ENCODE measurements at regions not wholly inside any gene's neighbourhood (a gene's known extent, or its start where the extent isn't known, plus 50 kb on each side); places are given as distances from the start of the nearest gene placed in this dataset.

DNA sequence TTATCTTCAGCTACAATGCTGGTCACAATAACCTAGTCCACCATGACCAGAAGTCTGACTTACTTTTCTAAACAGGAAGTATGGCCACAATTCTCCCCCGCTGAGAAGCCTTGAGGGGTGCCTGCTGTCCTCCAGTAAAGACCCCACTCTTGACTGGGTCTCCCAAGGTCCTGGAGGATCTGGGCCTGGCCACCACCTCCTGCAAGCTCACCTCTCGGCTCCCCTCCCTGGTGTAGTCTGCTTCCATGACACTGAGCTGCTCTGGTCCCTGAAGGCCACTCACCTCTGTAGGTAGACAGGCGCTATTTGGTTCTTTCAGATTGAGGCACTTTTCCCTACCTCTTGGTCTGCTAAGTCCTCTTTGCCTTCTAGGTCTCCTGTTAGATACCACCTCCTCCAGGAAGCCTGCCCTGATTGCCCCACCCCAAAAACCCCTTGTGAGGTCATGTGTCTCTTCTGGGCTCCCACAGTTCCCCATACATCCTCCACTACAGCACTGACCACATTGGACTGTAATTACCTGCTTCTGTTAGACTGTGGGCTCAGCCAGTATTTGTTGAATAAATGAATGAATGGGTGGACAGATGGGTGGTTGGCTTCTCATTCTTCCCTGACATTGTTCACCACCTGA is 62.6 kb upstream of the IER5L start:
- no peak for DNase-seq (ENCODE audit: low spot score)

DNA sequence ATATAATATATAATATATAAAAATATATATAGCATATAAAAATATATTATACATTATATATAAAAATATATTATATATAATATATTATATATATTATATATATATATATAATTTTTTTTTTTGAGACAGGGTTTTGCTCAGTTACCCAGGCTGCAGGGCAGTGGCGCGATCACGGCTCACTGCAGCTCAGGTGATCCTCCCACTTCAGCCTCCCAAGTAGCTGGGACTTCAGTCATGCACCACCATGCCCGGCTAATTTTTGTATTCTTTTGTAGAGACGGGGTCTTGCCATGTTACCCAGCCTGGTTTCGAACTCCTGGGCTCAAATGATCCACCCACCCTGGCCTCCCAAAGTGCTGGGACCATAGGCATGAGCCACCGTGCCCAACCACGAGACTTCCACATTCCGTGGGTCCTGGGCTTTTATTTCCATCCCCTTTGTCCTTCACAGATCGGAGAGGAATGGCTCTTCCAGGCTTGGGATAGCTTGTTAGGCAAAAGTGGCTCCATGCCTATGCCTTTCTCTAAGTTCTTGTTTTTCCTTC is 62.0 kb upstream of the IER5L start:
- no peak for DNase-seq (ENCODE audit: low spot score)

DNA sequence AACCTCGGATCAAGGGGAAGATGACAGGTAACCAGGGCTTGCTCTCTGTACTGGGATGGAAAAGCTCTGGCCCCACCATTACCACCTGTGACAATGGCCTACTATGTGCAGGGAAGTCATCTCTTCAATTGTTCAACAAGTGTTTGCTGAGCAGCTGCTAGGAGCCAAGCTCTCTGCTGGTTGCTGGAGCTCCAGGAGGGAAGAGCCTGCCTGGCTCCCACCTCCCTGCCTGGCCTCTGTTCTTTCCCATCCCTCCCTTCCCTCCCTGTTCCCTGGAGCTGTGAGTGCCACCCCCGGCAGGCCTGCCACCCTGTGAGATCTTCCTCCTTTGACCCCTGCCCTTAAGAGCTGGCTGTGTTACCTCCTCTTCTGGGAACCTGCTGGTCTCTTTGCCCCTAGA is 59.7 kb upstream of the IER5L start:
- no peak for DNase-seq (ENCODE audit: low spot score)

DNA sequence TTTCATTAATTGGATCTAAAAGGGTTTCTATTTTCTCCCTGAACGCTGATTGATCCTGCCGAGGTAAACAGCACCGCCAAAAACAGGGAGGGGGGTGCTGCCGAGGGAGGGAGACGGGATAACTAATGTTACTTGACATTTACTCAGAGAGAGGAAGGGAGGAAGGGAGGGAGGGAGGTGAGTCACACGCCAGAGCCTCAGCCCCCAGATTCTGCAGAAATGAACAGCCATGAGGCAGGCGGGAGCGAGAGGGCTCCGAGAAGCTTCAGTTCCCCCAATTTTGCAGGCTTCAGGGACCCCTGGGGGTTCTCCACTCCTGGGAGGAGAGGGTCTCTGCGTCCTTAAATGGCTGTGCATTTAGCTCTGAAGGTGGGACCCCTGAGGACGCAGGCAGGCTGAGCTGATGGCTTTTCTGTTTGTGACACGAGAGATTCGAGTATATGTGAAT is 59.1 kb upstream of the IER5L start:
- DNase-seq (ENCODE audit: low spot score), result peak; percentile 50

DNA sequence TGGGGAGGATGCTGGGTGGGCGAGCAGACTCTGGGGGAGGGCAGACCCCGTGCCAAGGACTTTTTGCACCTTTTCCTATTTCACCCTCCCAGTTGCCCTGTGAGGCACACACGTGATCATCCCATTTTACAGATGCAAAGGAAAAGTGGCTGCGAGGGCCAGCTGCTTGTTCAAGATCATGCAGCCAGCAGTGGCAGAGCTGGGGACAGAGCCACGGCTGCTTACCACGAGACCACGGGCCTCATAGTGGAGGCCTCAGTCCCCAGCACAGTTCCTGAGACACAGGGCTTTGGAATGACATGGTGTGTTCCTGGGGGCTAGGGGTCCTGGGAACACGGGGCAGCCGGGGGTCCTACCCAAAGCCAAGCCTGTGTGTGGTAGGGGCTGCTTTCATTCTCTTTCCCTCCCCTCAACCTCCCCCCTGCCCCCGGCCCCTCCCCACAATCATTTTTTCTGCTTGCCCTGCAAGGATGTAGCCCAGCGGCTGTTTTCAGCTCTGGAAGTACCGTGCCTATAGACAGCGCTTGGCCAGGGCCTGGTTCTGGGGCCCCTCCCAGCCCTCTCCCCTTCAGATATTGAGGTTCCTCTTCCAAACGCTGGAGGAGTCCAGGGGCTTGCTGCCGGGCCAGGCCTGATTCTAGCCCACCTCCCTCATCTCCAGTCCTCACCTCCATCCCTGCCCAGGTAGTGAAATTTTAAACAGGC is 58.5 kb upstream of the IER5L start:
- DNase-seq (ENCODE audit: low spot score), result no peak

DNA sequence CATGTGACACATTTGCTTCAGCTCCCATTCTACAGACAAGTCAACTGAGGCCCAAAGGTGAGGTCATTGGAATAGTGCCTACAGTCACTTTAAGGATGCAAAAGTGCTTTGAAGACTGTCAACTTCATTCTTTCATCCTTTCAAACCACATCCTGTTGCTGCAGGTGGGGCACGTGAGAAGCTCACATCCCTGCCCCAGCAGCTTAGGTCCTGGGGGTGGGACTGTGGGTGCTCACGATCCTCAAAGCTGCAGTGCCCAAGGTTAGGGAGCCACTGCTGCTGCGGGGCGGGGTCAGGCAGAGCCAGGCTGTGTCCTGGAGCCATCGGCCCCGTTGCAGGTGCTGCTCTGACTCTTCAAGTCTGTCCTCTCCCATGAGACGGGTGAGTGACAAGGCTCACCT is 57.9 kb upstream of the IER5L start:
- no peak for DNase-seq (ENCODE audit: low spot score)

DNA sequence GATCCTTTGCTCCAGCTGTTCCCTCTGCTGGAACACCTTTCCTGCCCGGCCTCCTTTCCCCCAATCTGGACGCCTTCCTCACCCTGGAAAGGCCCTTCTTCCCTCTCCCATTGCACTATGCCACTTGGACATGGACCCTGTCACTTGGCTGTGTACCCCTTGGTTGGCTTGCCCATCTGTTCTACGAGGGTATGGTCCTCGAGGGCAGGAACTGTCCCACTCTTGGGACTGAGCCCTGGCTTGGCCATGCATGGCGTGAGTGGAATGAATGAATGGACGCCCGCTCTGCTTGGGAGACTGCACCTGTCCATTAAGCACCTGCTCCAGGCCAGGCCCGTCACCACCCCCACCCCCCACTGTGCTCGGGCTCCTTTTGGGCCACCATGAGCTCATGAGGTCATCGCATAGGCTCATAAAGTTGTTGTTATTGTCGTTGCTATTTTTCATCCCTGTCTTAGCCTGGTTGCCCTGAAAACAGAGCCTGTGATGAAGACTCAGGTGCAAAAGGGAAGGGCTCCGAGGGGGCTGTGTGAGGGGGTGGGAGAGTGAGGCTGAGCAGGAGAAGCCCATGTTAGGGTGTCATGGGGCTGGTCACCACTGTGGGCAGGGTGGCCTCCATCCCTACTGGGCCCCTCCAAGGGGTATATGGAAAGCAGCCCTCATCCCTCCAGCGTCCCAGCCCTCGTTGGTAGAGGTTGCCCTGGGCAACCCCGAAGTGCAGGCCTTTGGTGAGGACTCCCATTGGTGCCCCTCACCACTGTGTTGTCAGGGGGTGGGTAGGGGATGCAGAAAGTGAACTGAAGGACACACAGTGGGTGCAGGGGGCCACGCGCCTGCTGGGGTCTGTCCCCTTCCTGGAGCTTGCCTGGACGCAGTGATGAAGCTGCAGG is 57.2 kb upstream of the IER5L start:
- DNase-seq (ENCODE audit: low spot score), result no peak

DNA sequence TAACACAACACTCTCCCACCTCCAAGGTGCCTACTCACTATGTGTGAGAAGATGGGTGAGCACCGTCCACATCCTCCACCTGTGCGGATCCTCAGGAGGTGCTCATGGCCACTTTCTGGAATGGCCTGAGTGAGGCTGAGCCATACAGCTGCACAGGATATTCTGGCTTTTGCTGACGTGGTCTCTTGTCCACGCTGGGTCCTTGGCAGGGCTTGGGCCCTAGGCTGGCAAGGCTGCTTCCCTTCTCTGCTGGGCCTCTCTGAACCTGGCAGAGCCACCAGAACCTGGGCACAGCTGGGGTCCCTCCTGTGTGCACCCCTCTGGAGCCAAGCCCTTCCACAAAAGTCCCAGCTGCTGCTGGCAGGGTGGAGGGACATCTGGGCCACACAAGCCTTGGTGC is 56.4 kb upstream of the IER5L start:
- no peak for DNase-seq (ENCODE audit: low spot score)

DNA sequence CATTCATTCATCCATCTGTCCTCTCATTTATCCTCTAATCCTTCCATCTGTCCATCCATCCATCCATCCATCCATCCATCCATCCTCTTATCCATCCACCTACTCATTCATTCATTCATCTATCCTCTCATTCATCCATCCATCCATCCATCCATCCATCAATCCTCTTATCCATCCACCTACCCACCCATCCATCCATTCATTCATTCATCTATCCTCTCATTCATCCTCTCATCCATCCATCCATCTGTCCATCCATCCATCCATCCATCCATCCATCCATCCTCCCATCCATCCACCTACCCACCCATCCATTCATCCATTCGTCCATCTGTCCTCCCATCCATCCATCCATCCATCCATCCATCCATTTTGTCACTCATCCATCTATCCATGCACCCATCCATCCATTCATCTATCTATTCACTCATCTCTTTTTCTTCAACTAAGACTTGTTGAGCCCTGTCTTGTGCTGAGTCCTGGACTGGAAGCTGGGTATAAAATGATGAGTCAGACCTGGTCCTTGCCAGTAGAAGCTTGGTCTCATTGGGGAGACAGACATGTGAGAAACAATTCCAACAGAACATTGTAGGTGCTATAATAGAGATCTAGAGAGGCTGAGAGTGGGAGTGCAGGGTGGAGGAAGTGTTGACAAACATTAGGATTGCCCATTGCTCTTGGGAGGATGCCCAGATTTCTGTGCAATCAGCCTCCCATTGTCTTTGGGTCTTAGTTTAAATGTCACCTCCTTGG is 55.0 kb upstream of the IER5L start:
- no peak for DNase-seq (ENCODE audit: low spot score)

DNA sequence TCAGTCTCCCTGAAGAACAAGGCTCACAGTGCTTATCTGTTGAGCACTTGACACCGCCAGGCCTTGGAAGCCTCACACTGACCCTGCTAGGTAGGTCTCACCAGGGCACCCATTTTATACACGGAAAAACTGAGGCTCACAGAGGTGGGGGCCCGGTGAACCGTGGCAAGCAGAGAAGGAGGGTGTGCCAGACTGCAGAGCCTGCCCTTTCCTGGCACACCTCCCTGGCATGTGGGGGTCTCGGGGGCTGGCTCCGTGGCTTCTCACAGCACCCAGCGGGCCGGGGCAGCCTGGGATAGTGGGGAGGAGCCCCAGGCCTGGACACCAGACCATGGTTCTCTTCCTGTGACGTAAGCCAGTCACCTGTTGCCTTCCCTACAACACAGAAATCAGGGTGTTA is 53.7 kb upstream of the IER5L start:
- no peak for DNase-seq (ENCODE audit: low spot score)

DNA sequence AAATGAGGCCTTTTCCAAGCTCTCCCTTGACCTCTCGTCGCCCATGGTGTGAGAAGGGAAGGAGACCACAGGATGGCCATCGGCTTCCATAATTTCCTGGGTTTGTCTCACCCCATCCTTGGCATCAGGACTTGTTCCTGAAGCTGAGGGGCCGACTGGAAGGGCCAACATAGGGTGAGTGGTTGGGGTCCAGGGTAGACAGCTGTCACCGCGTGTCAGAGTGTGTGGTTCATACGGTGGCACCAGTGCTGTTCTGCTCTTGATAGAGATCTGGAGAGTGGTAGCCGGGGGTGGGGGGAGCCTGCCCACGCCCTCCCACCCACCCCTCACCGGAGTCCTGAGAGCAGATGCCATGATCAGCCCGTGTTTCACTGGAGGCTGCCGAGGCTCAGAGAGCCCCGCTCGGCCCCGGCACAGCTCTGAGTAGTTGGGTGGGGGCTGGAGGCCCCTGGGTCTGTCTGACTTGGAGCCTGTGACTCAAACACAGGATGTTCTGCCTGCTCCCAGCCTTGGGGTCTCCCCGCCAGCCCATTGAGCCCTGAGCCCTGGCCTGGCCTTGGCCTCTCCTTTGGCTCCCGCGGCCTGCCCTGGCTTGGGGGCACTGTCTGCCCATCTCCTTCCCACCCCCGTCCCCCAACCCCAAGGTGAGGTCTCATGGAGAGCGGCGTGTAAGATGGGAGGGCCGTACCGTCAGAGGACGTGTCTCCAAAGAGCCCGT is 53.1 kb upstream of the IER5L start:
- DNase-seq (ENCODE audit: low spot score), result no peak

DNA sequence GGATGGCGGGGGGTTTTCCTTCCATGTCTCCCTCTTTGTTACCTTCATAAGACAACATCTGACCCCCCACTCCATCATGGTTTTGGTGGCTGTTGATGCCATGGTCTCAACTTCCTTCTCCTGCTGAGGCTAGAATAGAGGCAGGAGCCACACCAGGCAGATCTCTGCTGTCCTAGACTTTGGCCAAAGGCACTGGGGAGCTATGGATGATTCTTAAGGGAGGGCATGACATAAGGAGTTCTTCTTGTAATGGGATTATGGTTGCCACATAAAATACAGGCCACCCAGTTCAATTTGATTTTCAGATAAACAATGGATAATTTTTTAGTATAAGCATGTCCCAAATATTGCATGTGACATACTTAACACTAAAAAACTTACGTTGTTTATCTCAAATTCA is 52.2 kb upstream of the IER5L start:
- DNase-seq (ENCODE audit: low spot score), result no peak
